Subcutaneous abdominal adipose tissue (tissue), 5 donors: ENCODE measurements at regions not wholly inside any gene's neighbourhood (a gene's known extent, or its start where the extent isn't known, plus 50 kb on each side); places are given as distances from the start of the nearest gene placed in this dataset.

Source experiments
- H3K27ac ChIP-seq: one replicate; pipeline ENCODE4 v1.7.0; 2013; ENCODE audit warnings: low read depth, mild to moderate bottlenecking, inconsistent platforms, low read length, moderate library complexity
- H3K27me3 ChIP-seq, 5 donors: one replicate each; pipeline ENCODE4 v1.7.0; 2013; ENCODE audit warnings: low read length in 5 of 5, inconsistent platforms in 1 of 5; ENCODE audit not compliant: control insufficient read depth in 5 of 5, insufficient read depth in 4 of 5
- H3K36me3 ChIP-seq, 5 donors: one replicate each; pipeline ENCODE4 v1.7.0; 2013; ENCODE audit warnings: low read length in 5 of 5; ENCODE audit not compliant: control insufficient read depth in 5 of 5, insufficient read depth in 5 of 5
- H3K4me1 ChIP-seq, 5 donors: one replicate each; pipeline ENCODE4 v1.7.0; 2013; ENCODE audit warnings: low read length in 5 of 5, mild to moderate bottlenecking in 3 of 5, moderate library complexity in 1 of 5; ENCODE audit not compliant: control insufficient read depth in 5 of 5, insufficient read depth in 5 of 5
- H3K4me3 ChIP-seq, 5 donors: one replicate each; pipeline ENCODE4 v1.7.0; 2013; ENCODE audit warnings: low read length in 5 of 5, low read depth in 1 of 5
- H3K9ac ChIP-seq, 5 donors: one replicate each; pipeline ENCODE4 v1.7.0; 2013; ENCODE audit warnings: low read length in 5 of 5, mild to moderate bottlenecking in 4 of 5, moderate library complexity in 3 of 5
- H3K9me3 ChIP-seq, 5 donors: one replicate each; pipeline ENCODE4 v1.7.0; 2013; ENCODE audit warnings: low read length in 5 of 5; ENCODE audit not compliant: control insufficient read depth in 5 of 5
- donor health status: healthy.
- donor health status: healthy.
- donor health status: healthy.
- donor health status: healthy.
- donor health status: healthy.

- H3K4me1 ChIP-seq, result no peaks in the 10 kb centered on the region
- H3K9ac ChIP-seq, result no peak overlapping the region
- no peaks in the 10 kb centered on the region for H3K27me3 ChIP-seq
- no peaks in the 10 kb centered on the region for H3K9me3 ChIP-seq
- no peak overlapping the region for H3K27ac ChIP-seq
- H3K4me3 ChIP-seq, result no peak overlapping the region
- no peaks in the 10 kb centered on the region for H3K36me3 ChIP-seq
Observed at GRCh38 chr6:48016020-48016755, 94.8 kb downstream of the PTCHD4 start.

- no peak overlapping the region for H3K4me3 ChIP-seq
- no peaks in the 10 kb centered on the region for H3K4me1 ChIP-seq
- no peaks in the 10 kb centered on the region for H3K9me3 ChIP-seq
- H3K27ac ChIP-seq, result no peak overlapping the region
- no peaks in the 10 kb centered on the region for H3K27me3 ChIP-seq
- no peaks in the 10 kb centered on the region for H3K36me3 ChIP-seq
- H3K9ac ChIP-seq, result no peak overlapping the region
Observed at GRCh38 chr6:47992809-47993208, 118.2 kb downstream of the PTCHD4 start.

- no peaks in the 10 kb centered on the region for H3K36me3 ChIP-seq
Observed at GRCh38 chr6:47983491-47983890, 127.5 kb downstream of the PTCHD4 start.

GRCh38 chr6:47977314-47977713 is 133.7 kb downstream of the PTCHD4 start:
- Histone ChIP-seq H3K4me3 (no peak overlapping the region), H3K36me3 (no peaks in the 10 kb centered on the region), H3K4me1 (peaks cover 0 to 23% (median 7%) of the 10 kb centered on the region in 5 donors), H3K27me3 (no peaks in the 10 kb centered on the region), H3K9me3 (no peaks in the 10 kb centered on the region), H3K27ac (no peak overlapping the region), H3K9ac (no peak overlapping the region)

More at GRCh38 chr6:47983491-47983890, 127.5 kb downstream of the PTCHD4 start:
- Histone ChIP-seq H3K4me1 (peaks cover 0 to 11% (median 6%) of the 10 kb centered on the region in 5 donors), H3K9me3 (no peaks in the 10 kb centered on the region), H3K4me3 (no peak overlapping the region), H3K9ac (no peak overlapping the region), H3K27me3 (no peaks in the 10 kb centered on the region), H3K27ac (no peak overlapping the region)

GRCh38 chr6:47974106-47974505 is 136.9 kb downstream of the PTCHD4 start:
- no peaks in the 10 kb centered on the region for H3K27me3 ChIP-seq
- H3K36me3 ChIP-seq, result no peaks in the 10 kb centered on the region
- H3K9ac ChIP-seq, result no peak overlapping the region
- H3K4me1 ChIP-seq, result peaks cover 0 to 12% (median 4%) of the 10 kb centered on the region in 5 donors
- no peak overlapping the region for H3K27ac ChIP-seq
- no peak overlapping the region for H3K4me3 ChIP-seq
- no peaks in the 10 kb centered on the region for H3K9me3 ChIP-seq

- no peak overlapping the region for H3K4me3 ChIP-seq
- no peak overlapping the region for H3K9ac ChIP-seq
- H3K4me1 ChIP-seq, result peaks cover 0 to 12% (median 4%) of the 10 kb centered on the region in 5 donors
- no peaks in the 10 kb centered on the region for H3K27me3 ChIP-seq
- peaks cover 0 to 10% (median 5%) of the 10 kb centered on the region in 5 donors for H3K9me3 ChIP-seq
- no peak overlapping the region for H3K27ac ChIP-seq
- no peaks in the 10 kb centered on the region for H3K36me3 ChIP-seq
Observed at GRCh38 chr6:47970826-47971225, 140.2 kb downstream of the PTCHD4 start.

GRCh38 chr6:47967843-47968242 is 143.2 kb downstream of the PTCHD4 start:
- H3K27ac ChIP-seq, result no peak overlapping the region
- H3K4me3 ChIP-seq, result no peak overlapping the region
- no peak overlapping the region for H3K9ac ChIP-seq
- peaks cover 0 to 10% (median 5%) of the 10 kb centered on the region in 5 donors for H3K9me3 ChIP-seq
- no peaks in the 10 kb centered on the region for H3K36me3 ChIP-seq
- H3K27me3 ChIP-seq, result no peaks in the 10 kb centered on the region
- no peaks in the 10 kb centered on the region for H3K4me1 ChIP-seq

- Histone ChIP-seq H3K36me3 (no peaks in the 10 kb centered on the region), H3K4me3 (no peak overlapping the region), H3K9ac (no peak overlapping the region), H3K27me3 (no peaks in the 10 kb centered on the region), H3K4me1 (no peaks in the 10 kb centered on the region), H3K9me3 (peaks cover 0 to 10% (median 5%) of the 10 kb centered on the region in 5 donors), H3K27ac (no peak overlapping the region)
Observed at GRCh38 chr6:47964969-47965368, 146.0 kb downstream of the PTCHD4 start.

- H3K27ac ChIP-seq, result no peak overlapping the region
- H3K9ac ChIP-seq, result no peak overlapping the region
- H3K9me3 ChIP-seq, result peaks cover 0 to 4% (median 0%) of the 10 kb centered on the region in 5 donors
- H3K36me3 ChIP-seq, result no peaks in the 10 kb centered on the region
- H3K4me1 ChIP-seq, result no peaks in the 10 kb centered on the region
- H3K27me3 ChIP-seq, result no peaks in the 10 kb centered on the region
- no peak overlapping the region for H3K4me3 ChIP-seq
Observed at GRCh38 chr6:47952640-47953039, 158.4 kb downstream of the PTCHD4 start.

GRCh38 chr6:47944846-47945245 is 163.0 kb downstream of the OPN5 start:
- Histone ChIP-seq H3K27ac (no peak overlapping the region), H3K27me3 (no peaks in the 10 kb centered on the region), H3K9me3 (peaks cover 0 to 4% (median 0%) of the 10 kb centered on the region in 5 donors), H3K9ac (no peak overlapping the region), H3K36me3 (no peaks in the 10 kb centered on the region), H3K4me3 (no peak overlapping the region), H3K4me1 (peaks cover 0 to 6% (median 0%) of the 10 kb centered on the region in 5 donors)
